ENCODE measurements at regions not wholly inside any gene's neighbourhood (a gene's known extent, or its start where the extent isn't known, plus 50 kb on each side); places are given as distances from the start of the nearest gene placed in this dataset.

DNA sequence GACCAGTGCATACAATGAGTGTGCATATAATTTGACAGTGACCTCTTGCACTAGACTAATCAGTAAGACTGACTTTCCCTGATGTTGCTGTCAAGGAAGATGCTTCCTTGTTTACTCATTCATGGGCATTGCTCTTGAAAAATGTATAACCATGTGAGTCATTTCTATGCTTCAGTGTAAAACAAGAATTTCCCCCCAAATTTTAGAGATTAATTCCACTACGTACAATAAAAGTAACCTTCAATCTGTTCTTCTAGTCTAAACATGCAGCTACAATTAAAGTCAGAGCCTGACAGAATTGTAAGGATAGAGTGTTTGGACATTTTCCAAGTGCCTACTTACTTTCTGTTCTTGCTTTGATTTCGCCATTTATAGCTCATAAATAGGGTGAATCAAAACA, 935.7 kb downstream of the RAPGEF2 start (continued):
- TF ChIP-seq, protein P1, sequence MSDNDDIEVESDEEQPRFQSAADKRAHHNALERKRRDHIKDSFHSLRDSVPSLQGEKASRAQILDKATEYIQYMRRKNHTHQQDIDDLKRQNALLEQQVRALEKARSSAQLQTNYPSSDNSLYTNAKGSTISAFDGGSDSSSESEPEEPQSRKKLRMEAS (IDR thresholded peaks at IDR 0.05) = no peak

Measured in H1 (cell line).